D721Med (cell line): ENCODE measurements at regions not wholly inside any gene's neighbourhood (a gene's known extent, or its start where the extent isn't known, plus 50 kb on each side); places are given as distances from the start of the nearest gene placed in this dataset.
A peak's percentile ranks its signal among the peaks of the same experiment; 100 is the strongest.

Experiments used
- DNase-seq: peaks from one replicate; pipeline ENCODE4 v3.0.0; 2011; ENCODE audit warnings: low spot score; ENCODE audit not compliant: insufficient read length
- FAIRE-seq: peaks from 2 replicates; lab custom pipeline; 2011; peaks lifted over from hg19 to GRCh38; lab: Jason Lieb, UNC
- TF ChIP-seq, protein P1 (sequence below): IDR thresholded peaks from 2 replicates; pipeline ENCODE4 v1.5.1; 2012; ENCODE audit warnings: mild to moderate bottlenecking, control low read depth; ENCODE audit not compliant: insufficient read depth; ENCODE audit errors: missing control alignments

GRCh38 chr4:125159001-125159400 is 155.8 kb upstream of the FAT4 start:
- TF ChIP-seq, protein P1, sequence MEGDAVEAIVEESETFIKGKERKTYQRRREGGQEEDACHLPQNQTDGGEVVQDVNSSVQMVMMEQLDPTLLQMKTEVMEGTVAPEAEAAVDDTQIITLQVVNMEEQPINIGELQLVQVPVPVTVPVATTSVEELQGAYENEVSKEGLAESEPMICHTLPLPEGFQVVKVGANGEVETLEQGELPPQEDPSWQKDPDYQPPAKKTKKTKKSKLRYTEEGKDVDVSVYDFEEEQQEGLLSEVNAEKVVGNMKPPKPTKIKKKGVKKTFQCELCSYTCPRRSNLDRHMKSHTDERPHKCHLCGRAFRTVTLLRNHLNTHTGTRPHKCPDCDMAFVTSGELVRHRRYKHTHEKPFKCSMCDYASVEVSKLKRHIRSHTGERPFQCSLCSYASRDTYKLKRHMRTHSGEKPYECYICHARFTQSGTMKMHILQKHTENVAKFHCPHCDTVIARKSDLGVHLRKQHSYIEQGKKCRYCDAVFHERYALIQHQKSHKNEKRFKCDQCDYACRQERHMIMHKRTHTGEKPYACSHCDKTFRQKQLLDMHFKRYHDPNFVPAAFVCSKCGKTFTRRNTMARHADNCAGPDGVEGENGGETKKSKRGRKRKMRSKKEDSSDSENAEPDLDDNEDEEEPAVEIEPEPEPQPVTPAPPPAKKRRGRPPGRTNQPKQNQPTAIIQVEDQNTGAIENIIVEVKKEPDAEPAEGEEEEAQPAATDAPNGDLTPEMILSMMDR, result no peak
- FAIRE-seq (no peak), DNase-seq (no peak)

DNA sequence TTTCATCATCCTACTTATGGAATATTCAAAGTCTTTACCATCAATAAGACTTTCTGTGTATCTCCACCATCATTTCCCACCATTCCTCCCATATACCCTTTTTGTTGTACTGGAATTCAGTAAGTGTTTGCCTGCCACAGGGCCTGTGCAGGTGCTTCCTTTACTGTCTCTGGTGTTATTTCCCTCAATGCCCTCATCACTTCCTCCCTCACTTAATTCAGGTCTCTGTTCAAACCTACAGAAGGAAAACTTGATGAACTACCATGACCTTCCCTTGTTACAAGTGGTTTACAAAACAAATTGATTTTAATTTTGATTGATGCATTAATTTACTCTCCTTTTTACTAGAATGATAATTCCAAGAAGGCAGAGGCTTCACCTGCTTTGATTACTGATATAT is 159.5 kb upstream of the FAT4 start:
- DNase-seq (no peak), FAIRE-seq (no peak)
- TF ChIP-seq, protein P1, result no peak

DNA sequence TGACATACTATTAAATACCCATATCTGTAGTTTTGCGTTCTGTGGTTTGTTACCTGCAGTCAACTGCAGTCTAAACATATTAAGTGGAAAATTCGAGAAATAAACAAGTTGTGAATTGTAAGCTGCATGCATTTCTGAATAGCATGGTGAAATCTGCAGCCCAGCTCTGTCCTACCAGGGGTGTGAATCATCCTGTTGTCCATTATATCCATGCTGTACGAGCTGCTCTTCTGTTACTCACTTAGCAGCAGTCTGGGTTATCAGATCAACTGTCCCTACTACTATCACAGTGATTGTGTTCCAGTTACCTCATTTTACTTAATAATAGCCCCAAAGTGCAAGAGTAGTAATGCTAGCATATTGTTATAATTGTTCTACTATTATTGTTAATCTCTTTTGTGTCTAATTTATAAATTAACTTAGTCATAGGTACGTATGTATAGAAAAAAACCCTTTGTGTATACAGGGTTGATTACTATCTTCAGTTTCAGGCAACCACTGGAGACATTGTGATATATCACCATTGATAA is 173.7 kb upstream of the FAT4 start:
- DNase-seq (no peak), FAIRE-seq (peak; percentile 38)
- TF ChIP-seq, protein P1, result no peak

DNA sequence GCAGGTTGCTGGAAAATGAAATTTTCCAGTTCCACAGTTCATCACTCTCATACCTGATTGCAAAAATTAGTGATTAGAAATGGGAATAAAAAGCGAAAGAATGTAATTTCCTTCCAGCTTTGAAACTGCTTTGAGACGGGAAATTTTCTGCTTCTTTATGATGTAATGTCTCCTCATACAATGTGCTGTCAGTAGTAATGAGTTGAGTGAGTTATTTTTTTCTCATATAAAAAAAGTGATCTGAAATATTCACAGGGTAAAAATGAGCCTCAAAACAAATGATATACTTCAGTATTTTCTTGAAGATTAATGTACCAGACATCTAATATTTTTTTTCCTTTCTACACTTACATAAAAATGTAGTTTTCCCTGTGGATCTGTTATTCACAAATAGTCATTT is 179.1 kb upstream of the FAT4 start:
- no peak for DNase-seq
- TF ChIP-seq, protein P1, result no peak
- no peak for FAIRE-seq

GRCh38 chr4:125132729-125133128 is 182.0 kb upstream of the FAT4 start:
- TF ChIP-seq, protein P1, result no peak
- FAIRE-seq, result no peak

DNA sequence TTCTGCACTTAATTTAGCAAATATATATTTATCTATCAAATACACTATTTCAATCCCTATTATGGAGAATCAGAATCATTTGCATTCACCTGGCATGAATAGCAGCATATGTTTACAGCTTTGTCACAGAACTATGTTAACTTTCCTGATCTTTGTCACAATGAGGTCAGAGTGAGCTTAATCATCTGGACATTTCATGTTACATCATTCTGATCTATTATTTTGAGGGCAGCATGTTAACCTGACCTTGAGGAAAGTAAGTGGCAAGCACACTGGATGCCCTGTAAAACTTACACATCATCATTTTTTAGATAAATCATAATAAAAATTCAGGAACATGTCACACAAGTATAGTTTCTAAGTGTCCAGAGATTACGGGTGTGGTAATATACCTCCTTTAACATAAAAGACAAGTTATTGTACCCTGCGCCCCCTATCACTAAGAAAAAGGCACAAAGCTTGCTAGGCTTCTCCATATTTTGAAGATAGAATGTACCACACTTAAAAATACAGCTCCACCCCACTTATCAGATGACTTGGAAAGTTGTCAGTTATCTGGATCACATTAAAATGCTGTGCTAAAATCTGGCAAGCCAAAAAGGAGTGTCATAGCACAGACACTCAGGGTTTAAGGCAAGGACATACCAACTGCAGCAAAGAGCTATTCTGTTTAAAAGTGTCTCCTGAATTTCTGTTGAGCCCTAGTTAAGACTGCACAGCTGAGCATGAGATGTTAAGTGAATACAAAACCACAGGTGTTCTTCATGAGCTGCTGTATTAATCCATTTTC is 182.7 kb upstream of the FAT4 start:
- TF ChIP-seq, protein P1, result no peak
- DNase-seq, result no peak
- FAIRE-seq, result no peak

More at GRCh38 chr4:125132729-125133128, 182.0 kb upstream of the FAT4 start:
- no peak for DNase-seq

GRCh38 chr4:125125276-125125675 is 189.5 kb upstream of the FAT4 start:
- TF ChIP-seq, protein P1, result no peak
- no peak for FAIRE-seq
- no peak for DNase-seq
